Lower leg skin (tissue), 3 donors: ENCODE measurements at regions not wholly inside any gene's neighbourhood (a gene's known extent, or its start where the extent isn't known, plus 50 kb on each side); places are given as distances from the start of the nearest gene placed in this dataset.

Experiments
- POLR2A ChIP-seq, 2 donors: fragments of 450-650 bp; IDR thresholded peaks; one replicate each; pipeline ENCODE4 v1.6.1; 2016 to 2017; ENCODE audit warnings: antibody characterized with exemption in 2 of 2, mild to moderate bottlenecking in 1 of 2, moderate library complexity in 1 of 2
- TF ChIP-seq, protein P1 (sequence below), 3 donors: fragments of 450-650 bp; IDR thresholded peaks; one replicate each; pipeline ENCODE4 v1.5.1; 2016; ENCODE audit warnings: antibody characterized with exemption in 3 of 3, mild to moderate bottlenecking in 3 of 3, moderate library complexity in 2 of 3

DNA sequence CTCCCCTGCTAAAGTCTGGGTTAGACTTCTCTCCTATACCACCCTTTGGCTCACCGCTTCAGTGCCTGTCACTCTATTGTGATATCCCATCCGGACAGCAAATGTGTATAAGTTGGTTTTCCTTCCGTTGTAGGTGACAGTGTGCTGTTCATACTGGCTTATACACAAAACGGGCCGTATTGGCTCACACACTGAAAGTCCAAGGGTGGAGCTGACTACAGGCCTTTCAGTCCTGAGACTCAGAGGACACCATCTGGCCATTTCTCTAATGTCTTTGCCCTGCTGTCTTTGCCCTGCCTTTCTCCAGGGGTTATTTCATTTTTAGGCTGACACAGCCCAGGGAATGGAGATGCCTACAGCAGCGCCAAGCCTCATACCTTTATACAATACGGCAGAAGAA, 90.7 kb downstream of the URB2 start:
- TF ChIP-seq POLR2A (IDR thresholded peaks at IDR 0.05), result no peak
- TF ChIP-seq, protein P1, sequence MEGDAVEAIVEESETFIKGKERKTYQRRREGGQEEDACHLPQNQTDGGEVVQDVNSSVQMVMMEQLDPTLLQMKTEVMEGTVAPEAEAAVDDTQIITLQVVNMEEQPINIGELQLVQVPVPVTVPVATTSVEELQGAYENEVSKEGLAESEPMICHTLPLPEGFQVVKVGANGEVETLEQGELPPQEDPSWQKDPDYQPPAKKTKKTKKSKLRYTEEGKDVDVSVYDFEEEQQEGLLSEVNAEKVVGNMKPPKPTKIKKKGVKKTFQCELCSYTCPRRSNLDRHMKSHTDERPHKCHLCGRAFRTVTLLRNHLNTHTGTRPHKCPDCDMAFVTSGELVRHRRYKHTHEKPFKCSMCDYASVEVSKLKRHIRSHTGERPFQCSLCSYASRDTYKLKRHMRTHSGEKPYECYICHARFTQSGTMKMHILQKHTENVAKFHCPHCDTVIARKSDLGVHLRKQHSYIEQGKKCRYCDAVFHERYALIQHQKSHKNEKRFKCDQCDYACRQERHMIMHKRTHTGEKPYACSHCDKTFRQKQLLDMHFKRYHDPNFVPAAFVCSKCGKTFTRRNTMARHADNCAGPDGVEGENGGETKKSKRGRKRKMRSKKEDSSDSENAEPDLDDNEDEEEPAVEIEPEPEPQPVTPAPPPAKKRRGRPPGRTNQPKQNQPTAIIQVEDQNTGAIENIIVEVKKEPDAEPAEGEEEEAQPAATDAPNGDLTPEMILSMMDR (IDR thresholded peaks at IDR 0.05), result no peak
